ENCODE measurements at regions not wholly inside any gene's neighbourhood (a gene's known extent, or its start where the extent isn't known, plus 50 kb on each side); places are given as distances from the start of the nearest gene placed in this dataset.
"Not testable (repeated sequence)": the region's sequence is repeated elsewhere in the genome, so short reads cannot be mapped to it uniquely, and the experiment has no call there.

DNA sequence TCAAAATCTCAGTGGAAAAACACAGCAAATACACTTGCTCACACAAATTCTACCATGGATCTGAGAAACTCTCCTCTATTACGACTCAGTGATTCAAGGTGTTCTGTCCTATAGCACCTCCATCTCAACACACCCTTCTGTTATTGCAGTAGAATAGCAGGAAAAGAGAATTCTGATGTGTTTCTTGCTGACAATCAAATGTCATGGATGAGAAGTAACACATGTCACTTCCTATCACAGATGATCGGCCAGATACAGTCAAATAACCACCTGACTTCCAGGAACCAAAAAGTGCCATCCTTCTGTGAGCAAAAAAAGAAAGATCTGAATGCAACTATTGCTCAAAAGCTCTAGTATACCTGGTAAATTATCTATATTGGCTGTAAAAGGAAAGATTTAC is 734.2 kb upstream of the GBE1 start:
- no peak for DNase-seq

DNA sequence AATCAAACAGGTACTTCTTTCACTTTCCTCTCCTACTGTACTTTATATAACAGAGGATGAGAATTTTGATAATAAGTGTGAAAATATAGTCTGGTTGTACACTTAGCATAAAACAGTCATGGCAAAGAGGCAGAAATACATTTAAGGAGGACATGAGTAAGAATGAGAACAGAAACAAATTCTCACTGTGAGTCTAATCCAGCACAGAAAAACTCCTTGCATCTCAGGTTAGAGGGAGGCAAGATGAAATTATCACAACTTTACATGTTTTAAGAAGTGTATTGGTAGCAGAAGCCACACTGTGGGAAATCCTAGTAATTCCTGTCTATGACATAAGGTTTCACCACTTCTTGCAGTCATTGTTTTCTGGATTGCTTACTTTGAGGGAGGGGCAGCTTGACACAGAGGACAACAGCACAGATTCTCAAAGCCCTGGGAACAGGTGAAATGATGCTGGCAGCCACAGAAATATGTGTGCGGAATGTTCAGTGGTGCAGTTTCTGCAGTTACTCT is 733.6 kb upstream of the GBE1 start:
- no peak for DNase-seq

GRCh38 chr3:82493858-82494257 is 732.4 kb upstream of the GBE1 start:
- no peak for DNase-seq

DNA sequence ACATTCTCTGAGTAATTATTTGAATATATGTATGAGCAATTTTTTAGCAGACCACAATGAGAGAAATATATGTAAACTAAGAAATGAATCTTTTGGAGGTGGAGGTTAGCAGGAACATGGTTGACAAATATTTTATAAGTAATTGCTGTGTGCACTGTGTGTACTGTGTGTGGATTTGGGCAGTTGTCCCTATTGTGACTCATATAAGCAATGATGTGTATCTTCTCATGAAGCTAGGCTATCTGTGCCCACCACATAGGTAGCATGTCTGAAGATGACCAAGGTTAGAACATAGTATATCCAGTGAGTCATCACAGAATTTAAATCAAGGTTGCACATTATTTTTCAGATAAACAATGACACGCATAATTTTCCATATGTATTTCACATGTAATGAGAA is 713.9 kb upstream of the GBE1 start:
- no peak for DNase-seq

DNA sequence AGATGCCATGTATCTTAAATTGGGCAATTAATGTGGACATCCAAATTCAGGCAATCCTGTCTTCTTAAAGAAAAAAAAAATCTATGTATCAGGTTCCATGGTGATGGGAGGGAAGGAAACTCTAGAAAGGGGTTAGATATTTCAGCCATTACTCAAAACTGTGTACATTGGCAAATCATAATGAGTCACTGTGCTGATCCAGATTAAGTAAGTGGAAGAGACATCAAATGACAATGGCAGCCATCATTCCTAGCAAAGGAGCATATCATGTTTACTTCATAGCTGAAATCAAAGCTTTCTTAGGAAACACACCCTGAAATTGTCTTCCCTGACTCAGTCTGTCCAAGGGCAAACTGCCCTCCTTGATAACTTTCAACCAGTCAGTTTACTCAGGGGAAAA is 713.3 kb upstream of the GBE1 start:
- DNase-seq = no peak

DNA sequence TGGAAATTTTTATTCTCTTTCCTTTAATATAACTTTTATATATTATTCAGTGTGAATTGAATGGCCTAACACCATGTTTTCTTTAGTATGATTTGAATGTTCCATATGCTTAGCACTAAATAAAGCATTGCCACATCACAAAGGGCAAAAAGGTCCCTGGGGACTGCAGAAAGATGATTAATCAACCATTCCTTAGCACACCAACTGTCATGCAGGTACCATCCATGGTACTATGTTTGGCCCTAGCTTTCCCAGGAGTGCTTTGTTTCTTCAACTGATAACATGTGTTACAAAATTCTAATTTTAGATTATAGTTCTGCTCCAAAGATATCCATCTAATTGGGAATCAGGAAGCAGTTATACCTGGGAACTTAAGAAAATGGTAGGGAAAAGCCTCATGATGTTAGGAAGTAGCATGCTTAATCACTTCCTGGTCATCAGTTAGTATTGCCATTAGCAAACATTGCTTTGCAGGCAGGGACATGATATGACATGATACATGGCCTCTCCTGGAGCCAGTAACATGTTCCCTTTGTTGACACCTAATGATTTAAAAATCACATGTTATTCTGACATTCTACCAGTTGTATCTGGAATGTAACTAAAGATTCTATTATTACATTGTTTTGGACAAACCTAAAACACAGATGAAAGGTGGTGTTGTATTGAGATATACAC is 712.6 kb upstream of the GBE1 start:
- no peak for DNase-seq

DNA sequence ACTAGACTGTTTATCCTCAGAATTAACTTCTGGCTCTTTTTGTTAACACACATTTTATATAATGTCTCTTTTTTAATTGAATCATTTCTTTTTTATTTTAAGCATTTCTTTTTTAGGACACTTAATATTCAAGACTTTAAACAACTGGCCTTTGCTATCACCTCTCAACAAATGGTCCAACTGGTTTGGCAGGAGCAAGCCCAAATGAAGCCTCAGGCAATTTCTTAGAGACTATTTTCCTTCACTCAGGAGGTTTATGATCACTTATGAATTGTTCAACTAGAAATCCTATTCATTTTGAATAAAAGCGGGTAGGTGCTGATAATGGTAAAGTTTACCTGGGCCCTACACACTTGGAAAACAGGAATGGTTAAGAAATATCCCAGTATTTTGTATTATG is 705.6 kb upstream of the GBE1 start:
- no peak for DNase-seq

DNA sequence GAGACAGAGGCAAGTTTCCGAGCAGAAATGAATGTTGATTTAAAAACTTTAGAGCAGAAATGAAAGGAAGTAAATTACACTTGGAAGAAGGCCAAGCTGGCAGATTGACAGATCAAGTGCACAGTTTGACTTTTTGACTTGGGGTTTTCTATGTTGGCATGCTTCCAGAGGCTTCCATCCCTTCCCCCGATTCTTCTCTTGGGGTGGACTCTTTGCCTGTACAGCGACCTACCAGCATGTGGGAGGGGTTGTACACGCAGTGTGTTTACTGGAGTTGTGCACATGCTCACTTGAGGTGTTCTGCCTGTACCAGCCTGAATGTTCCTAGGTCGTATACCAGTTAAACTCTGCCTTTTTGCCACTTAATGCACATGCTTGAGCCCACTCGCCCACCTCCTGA is 701.5 kb upstream of the GBE1 start:
- no peak for DNase-seq

DNA sequence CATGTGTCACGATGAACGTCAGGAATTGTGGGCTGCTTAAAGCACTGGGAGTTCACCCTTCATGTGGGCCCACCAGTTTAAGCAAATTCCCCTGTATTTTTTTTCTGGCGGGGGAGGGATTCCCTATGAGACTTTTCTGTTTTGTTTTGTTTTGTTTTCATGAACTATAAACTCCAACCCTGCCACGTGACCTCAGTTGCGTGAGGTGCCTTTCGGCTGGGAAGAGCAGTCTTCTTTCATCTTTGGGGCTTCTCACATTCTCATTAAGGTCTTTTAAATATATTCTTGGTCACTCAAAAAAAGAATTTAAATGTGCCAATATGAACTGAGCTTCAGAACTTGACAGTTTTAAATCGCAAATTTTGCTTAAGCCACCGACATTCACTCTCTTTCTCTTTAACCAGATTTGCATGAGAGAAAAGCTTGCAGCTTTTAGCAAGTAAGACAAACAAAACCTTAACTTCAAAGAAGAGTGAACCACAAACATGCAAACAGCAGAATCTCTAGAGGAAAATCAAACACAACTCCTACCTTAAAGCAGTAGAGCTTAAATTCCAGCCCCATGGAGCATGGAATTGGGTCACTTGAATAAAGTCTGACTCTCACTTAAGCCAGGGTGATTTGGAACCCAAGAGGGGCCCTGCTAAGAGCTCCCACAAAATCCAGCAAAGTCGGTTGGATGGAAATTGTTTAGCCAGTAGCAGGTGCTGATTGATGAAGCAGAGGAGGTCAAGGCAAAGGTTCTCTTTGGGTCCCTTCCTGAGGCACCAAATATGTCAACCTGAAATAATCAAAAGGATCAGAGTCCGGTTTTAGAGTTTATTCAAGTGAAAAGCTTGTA is 699.8 kb upstream of the GBE1 start:
- no peak for DNase-seq

DNA sequence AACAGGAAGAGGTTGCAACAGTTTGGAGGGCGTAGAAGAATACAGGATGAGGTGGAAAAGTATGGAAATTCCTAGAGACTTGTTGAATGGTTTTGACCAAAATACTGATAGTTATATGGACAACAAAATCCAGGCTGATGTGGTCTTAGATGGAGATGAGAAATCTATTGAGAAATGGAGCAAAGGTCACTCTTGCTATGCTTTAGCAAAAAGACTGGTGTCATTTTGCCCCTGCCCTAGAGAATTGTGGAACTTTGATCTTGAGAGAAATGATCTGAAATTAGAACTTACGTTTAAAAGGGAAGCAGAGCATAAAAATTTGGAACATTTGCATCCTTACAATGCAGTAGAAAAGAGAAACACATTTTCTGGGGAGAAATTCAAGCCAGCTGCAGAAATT is 686.9 kb upstream of the GBE1 start:
- no peak for DNase-seq

DNA sequence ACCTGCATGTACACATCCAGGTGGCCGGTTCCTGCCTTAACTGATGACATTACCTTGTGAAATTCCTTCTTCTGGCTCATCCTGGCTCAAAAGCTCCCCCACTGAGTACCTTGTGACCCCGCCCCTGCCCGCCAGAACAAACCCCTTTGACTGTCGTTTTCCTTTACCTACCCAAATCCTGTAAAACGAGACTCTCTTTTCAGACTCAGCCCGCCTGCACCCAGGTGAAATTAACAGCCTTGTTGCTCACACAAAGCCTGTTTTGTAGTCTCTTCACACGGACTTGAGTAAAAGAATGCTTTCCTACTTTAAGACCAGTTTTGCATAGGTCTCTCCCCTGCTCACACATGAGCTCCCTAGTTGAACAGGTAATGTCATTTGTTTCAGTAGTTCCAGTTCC is 667.4 kb upstream of the GBE1 start:
- not testable (repeated sequence) for DNase-seq

DNA sequence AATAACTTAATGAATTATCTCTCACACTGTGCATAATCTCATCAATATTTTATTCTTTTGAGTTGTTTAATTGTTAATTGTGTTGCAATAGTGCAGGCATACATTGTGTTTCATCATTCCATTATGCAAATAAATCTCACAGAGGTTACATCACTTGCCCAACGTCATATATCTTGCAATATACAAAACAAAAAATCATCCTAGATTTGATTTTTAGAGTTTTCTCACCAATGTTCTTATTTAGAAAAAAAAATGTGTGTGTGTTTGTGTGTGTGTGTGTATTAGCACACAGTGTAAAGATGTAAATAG is 662.5 kb upstream of the GBE1 start:
- DNase-seq = no peak

- no peak for DNase-seq
Observed at GRCh38 chr3:82423268-82424030, 662.0 kb upstream of the GBE1 start.

- DNase-seq = no peak
Observed at GRCh38 chr3:82416830-82417229, 655.4 kb upstream of the GBE1 start.

- no peak for DNase-seq
Observed at GRCh38 chr3:82416349-82416748, 654.9 kb upstream of the GBE1 start.

DNA sequence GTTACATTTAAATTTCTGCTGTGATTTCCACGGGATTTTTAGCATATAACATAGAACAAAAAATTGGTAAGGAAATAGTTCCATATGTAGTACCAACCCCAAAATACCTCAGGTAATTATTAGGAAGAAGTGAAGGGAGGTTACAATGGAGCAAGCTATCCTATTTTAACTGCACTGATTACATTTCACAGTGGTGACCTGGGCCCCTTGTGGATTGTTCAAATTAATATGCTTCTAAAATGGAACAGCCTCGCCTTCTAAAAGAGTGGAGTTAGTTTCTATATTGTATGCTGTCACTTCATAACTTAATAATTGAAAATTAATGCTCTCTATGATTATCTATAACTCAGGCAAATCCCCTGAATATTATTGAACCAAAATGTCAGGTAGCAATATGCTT is 651.7 kb upstream of the GBE1 start:
- no peak for DNase-seq

DNA sequence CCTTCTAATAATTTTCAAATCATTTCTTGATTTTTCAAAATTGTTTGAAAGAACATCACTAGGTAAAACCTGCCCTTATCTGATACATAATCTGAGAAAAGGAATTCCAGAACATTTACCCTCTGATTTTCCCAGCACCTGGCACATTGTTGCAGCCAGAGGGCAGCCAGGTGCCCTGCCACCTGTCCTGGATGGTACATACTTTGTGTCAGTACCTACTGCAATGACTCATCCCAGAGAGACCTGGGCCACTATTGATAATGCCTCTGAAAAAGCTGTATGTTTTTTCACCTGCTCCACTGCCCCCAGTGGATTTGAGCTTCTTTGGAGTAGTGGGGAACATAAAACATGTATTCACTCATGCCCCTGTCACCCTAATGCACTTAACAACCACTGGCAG is 648.9 kb upstream of the GBE1 start:
- no peak for DNase-seq

DNA sequence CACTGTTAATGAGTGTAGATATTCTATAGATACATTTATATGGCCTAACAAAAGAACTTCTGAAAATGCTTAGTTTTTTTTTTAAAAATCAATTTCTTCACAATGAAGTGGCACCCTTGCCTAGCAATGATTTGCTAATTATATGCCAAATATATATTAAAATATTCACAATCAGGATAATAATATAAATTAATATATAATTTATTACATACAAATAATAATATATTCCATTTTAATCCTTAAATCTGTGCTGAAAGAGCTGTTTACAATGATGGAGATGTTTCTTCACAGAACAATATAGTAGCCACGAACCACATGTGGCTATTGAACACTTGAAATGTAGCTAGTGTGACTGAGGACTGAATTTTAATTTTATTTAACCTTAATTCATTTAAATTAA is 648.4 kb upstream of the GBE1 start:
- DNase-seq = no peak

DNA sequence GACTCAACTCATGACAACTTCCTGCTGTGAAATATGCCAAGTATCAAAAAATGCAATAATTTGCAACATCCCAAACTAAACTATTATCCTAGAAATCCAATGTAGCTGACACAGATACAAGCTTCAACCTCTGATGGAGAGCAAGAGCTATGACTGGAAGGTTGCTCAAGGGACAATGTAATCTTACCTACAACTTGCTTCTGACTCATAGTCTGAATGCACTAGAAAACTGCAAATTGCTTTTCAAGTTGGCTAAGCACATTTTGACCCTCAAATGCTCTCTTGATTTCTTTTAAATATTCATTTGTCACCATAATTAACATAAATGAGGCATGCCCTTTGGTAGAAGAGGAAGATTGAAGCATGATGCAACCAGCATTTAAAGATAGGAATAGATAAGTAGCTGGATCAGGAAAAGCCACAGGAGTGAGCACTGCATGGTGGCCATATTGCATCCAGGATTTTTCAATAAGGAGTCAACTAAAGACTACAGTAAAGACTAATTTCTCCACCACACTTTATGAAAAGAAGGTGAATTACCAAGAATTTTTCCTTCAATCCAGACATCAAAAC is 630.8 kb upstream of the GBE1 start:
- no peak for DNase-seq

DNA sequence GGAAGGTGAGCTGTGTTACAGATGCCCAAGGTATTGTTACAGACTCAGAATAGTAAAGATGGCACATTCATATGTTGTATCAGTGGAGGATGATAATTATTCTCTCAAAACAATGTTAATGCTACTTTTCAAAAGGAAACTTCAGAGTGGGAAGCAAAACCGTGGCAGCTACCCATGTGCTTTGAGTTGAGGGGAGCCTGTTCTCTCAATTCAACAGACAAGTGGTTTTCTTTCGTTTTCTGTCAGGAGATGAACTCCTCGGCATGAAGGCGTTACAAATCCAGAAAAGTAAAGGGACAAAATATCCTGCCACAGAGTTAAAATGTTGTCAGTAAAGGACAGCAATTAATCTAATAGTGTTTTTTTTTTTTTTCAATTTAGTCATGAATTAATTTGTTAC is 629.4 kb upstream of the GBE1 start:
- no peak for DNase-seq

- no peak for DNase-seq
Observed at GRCh38 chr3:82386647-82387046, 625.2 kb upstream of the GBE1 start.

GRCh38 chr3:82384181-82384580 is 622.7 kb upstream of the GBE1 start:
- no peak for DNase-seq

GRCh38 chr3:82382831-82383230 is 621.4 kb upstream of the GBE1 start:
- no peak for DNase-seq

GRCh38 chr3:82378392-82378791 is 616.9 kb upstream of the GBE1 start:
- no peak for DNase-seq
